ENCODE measurements at regions not wholly inside any gene's neighbourhood (a gene's known extent, or its start where the extent isn't known, plus 50 kb on each side); places are given as distances from the start of the nearest gene placed in this dataset.
"Not testable (repeated sequence)": the region's sequence is repeated elsewhere in the genome, so short reads cannot be mapped to it uniquely, and the experiment has no call there.

DNA sequence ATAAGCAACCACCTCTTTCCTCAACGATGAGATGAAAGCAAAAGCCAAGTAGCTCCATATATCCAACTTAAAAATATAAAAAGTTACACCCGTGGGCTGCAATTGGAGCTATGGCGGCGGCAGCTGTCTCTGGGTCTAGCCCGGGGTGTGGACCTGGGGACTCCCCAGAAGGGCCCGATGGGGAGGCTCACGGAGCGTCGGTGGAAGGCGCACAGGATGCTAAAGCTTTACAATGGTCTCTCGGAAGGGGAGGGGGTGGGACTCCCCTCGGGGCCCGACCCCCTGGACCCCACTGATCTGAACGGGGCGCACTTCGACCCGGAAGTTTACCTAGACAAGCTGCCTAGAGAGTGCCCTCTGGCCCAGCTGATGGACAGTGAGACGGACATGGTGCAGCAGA is 118.7 kb upstream of the HMX1 start:
- TF ChIP-seq, protein P1, sequence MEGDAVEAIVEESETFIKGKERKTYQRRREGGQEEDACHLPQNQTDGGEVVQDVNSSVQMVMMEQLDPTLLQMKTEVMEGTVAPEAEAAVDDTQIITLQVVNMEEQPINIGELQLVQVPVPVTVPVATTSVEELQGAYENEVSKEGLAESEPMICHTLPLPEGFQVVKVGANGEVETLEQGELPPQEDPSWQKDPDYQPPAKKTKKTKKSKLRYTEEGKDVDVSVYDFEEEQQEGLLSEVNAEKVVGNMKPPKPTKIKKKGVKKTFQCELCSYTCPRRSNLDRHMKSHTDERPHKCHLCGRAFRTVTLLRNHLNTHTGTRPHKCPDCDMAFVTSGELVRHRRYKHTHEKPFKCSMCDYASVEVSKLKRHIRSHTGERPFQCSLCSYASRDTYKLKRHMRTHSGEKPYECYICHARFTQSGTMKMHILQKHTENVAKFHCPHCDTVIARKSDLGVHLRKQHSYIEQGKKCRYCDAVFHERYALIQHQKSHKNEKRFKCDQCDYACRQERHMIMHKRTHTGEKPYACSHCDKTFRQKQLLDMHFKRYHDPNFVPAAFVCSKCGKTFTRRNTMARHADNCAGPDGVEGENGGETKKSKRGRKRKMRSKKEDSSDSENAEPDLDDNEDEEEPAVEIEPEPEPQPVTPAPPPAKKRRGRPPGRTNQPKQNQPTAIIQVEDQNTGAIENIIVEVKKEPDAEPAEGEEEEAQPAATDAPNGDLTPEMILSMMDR (IDR thresholded peaks at IDR 0.05), result not testable (repeated sequence)
- not testable (repeated sequence) for TF ChIP-seq POLR2A (IDR thresholded peaks at IDR 0.05)
